ENCODE measurements at regions not wholly inside any gene's neighbourhood (a gene's known extent, or its start where the extent isn't known, plus 50 kb on each side); places are given as distances from the start of the nearest gene placed in this dataset.

DNA sequence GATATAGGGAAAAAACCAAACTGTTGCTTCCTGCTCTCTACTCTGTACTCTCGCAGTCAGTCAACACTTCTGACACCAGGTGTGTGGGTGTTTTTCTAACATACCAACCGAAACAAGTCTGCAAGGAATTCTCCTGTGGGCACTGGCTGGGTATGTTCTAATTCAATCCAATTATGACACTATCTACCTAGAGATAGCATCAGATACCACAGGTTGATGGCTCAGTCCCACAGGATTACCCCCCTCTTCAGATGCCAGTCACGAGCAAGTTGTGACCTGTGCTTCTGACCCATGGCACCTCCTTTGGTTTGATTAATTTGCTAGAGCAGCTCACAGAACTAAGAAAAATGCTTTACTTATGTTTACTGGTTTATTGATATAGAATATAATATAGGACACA, 78.3 kb downstream of the DYRK2 start:
- TF ChIP-seq, protein P1, sequence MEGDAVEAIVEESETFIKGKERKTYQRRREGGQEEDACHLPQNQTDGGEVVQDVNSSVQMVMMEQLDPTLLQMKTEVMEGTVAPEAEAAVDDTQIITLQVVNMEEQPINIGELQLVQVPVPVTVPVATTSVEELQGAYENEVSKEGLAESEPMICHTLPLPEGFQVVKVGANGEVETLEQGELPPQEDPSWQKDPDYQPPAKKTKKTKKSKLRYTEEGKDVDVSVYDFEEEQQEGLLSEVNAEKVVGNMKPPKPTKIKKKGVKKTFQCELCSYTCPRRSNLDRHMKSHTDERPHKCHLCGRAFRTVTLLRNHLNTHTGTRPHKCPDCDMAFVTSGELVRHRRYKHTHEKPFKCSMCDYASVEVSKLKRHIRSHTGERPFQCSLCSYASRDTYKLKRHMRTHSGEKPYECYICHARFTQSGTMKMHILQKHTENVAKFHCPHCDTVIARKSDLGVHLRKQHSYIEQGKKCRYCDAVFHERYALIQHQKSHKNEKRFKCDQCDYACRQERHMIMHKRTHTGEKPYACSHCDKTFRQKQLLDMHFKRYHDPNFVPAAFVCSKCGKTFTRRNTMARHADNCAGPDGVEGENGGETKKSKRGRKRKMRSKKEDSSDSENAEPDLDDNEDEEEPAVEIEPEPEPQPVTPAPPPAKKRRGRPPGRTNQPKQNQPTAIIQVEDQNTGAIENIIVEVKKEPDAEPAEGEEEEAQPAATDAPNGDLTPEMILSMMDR (IDR thresholded peaks at IDR 0.05) = no peak
- no peak for TF ChIP-seq POLR2A (IDR thresholded peaks at IDR 0.05)
